Smooth muscle cell (in vitro differentiated cells): ENCODE measurements at regions not wholly inside any gene's neighbourhood (a gene's known extent, or its start where the extent isn't known, plus 50 kb on each side); places are given as distances from the start of the nearest gene placed in this dataset.

Source experiments
- DNase-seq: peaks from one replicate; lab custom pipeline; 2025; ENCODE audit not compliant: unreplicated experiment; lab: John Stamatoyannopoulos, UW
- H2AFZ ChIP-seq: fragments of 200-600 bp; sonication (generic); 2 replicates; pipeline ENCODE4 v1.6.0; 2016; ENCODE audit warnings: antibody characterized with exemption, low read depth, mild to moderate bottlenecking
- H3F3A ChIP-seq: fragments of 200-600 bp; sonication (generic); 2 replicates; pipeline ENCODE4 v1.6.0; 2017; ENCODE audit warnings: antibody characterized with exemption, low read depth
- H3K27ac ChIP-seq: fragments of 200-600 bp; sonication (generic); 2 replicates; pipeline ENCODE4 v1.5.1; 2016; ENCODE audit warnings: low read depth, mild to moderate bottlenecking
- H3K27me3 ChIP-seq: fragments of 200-600 bp; sonication (generic); 2 replicates; pipeline ENCODE4 v1.6.1; 2016; ENCODE audit warnings: low read depth, mild to moderate bottlenecking
- H3K36me3 ChIP-seq: fragments of 200-600 bp; sonication (generic); 2 replicates; pipeline ENCODE4 v1.5.1; 2016; ENCODE audit warnings: low read depth
- H3K4me1 ChIP-seq: fragments of 200-600 bp; sonication (generic); 2 replicates; pipeline ENCODE4 v1.5.1; 2016; ENCODE audit warnings: low read depth
- H3K4me2 ChIP-seq: fragments of 200-600 bp; sonication (generic); 2 replicates; pipeline ENCODE4 v1.6.0; 2016; ENCODE audit warnings: mild to moderate bottlenecking
- H3K4me3 ChIP-seq: fragments of 200-600 bp; sonication (generic); 2 replicates; pipeline ENCODE4 v1.5.1; 2016; ENCODE audit warnings: mild to moderate bottlenecking
- H3K79me2 ChIP-seq: fragments of 200-600 bp; sonication (generic); 2 replicates; pipeline ENCODE4 v1.6.0; 2016; ENCODE audit warnings: low read depth, mild to moderate bottlenecking
- H3K9ac ChIP-seq: fragments of 200-600 bp; sonication (generic); 2 replicates; pipeline ENCODE4 v1.6.0; 2016; ENCODE audit warnings: low read depth
- H3K9me3 ChIP-seq: fragments of 200-600 bp; sonication (generic); replicated peaks from 2 replicates; pipeline ENCODE4 v1.5.1; 2016; ENCODE audit warnings: low read depth
- H4K20me1 ChIP-seq: fragments of 200-600 bp; sonication (generic); 2 replicates; pipeline ENCODE4 v1.6.0; 2016; ENCODE audit warnings: low read depth
- CTCF ChIP-seq: fragments of 200-600 bp; sonication (generic); IDR thresholded peaks from 2 replicates; pipeline ENCODE4 v1.5.1; 2017; ENCODE audit warnings: borderline replicate concordance, mild to moderate bottlenecking, antibody characterized with exemption; ENCODE audit not compliant: insufficient read depth, poor library complexity, severe bottlenecking
- WGBS: methylation state at CpG from one replicate; pipeline ENCODE4 v1.1.7; 2016; ENCODE audit warnings: low lambda C conversion rate; 5-methylcytosine and 5-hydroxymethylcytosine counted together

GRCh38 chr11:109806205-109806604, 287.0 kb upstream of the ZC3H12C start:
- no peak for TF ChIP-seq CTCF
- 43% methylated on average over 1 of the region's 1 CpG for WGBS

GRCh38 chr11:109808569-109808968, 284.6 kb upstream of the ZC3H12C start:
- no peak overlapping the region for H3K4me2 ChIP-seq
- no peaks in the 10 kb centered on the region for H4K20me1 ChIP-seq
- H3K36me3 ChIP-seq = no peaks in the 10 kb centered on the region
- no peak overlapping the region for H3K27ac ChIP-seq
- no peak overlapping the region for H3K9ac ChIP-seq
- no peaks in the 10 kb centered on the region for H3K79me2 ChIP-seq
- no peak for DNase-seq
- WGBS = 23% methylated on average over 1 of the region's 1 CpG
- H3K4me3 ChIP-seq = no peak overlapping the region
- no peak overlapping the region for H2AFZ ChIP-seq
- no peaks in the 10 kb centered on the region for H3K4me1 ChIP-seq
- no peaks in the 10 kb centered on the region for H3K27me3 ChIP-seq
- TF ChIP-seq CTCF = no peak
- no peaks in the 10 kb centered on the region for H3F3A ChIP-seq
- no peaks in the 10 kb centered on the region for H3K9me3 ChIP-seq

More at GRCh38 chr11:109806205-109806604, 287.0 kb upstream of the ZC3H12C start:
- Histone ChIP-seq H3K79me2 (no peaks in the 10 kb centered on the region), H3K36me3 (no peaks in the 10 kb centered on the region), H3K9ac (no peak overlapping the region), H3K27me3 (no peaks in the 10 kb centered on the region), H3K4me2 (no peak overlapping the region), H3K4me1 (no peaks in the 10 kb centered on the region), H3K4me3 (no peak overlapping the region), H3K9me3 (no peaks in the 10 kb centered on the region), H4K20me1 (no peaks in the 10 kb centered on the region), H3K27ac (no peak overlapping the region), H3F3A (no peaks in the 10 kb centered on the region), H2AFZ (no peak overlapping the region)
- no peak for DNase-seq

- no peak for DNase-seq
- Histone ChIP-seq H3K27ac (no peak overlapping the region), H3K4me2 (no peak overlapping the region), H3K79me2 (no peaks in the 10 kb centered on the region), H3F3A (no peaks in the 10 kb centered on the region), H3K27me3 (no peaks in the 10 kb centered on the region), H3K4me1 (no peaks in the 10 kb centered on the region), H3K36me3 (no peaks in the 10 kb centered on the region), H2AFZ (no peak overlapping the region), H4K20me1 (no peaks in the 10 kb centered on the region), H3K9ac (no peak overlapping the region), H3K9me3 (no peaks in the 10 kb centered on the region), H3K4me3 (no peak overlapping the region)
- WGBS = 62% methylated on average over 2 of the region's 2 CpGs
- no peak for TF ChIP-seq CTCF
These were observed 278.4 kb upstream of the ZC3H12C start for GRCh38 chr11:109814824-109815223.

- no peak for DNase-seq
- no peaks in the 10 kb centered on the region for H3K79me2 ChIP-seq
These were observed 277.6 kb upstream of the ZC3H12C start for GRCh38 chr11:109815500-109816150.

More at GRCh38 chr11:109815500-109816150, 277.6 kb upstream of the ZC3H12C start:
- Histone ChIP-seq H4K20me1 (no peaks in the 10 kb centered on the region), H3K4me2 (no peak overlapping the region), H3K27ac (no peak overlapping the region), H3K36me3 (no peaks in the 10 kb centered on the region), H2AFZ (no peak overlapping the region), H3K27me3 (no peaks in the 10 kb centered on the region), H3K9ac (no peak overlapping the region), H3K4me3 (no peak overlapping the region), H3K4me1 (no peaks in the 10 kb centered on the region), H3F3A (no peaks in the 10 kb centered on the region), H3K9me3 (no peaks in the 10 kb centered on the region)
- WGBS = 90% methylated on average over 4 of the region's 4 CpGs
- no peak for TF ChIP-seq CTCF
